ELR (cell line): ENCODE measurements at regions not wholly inside any gene's neighbourhood (a gene's known extent, or its start where the extent isn't known, plus 50 kb on each side); places are given as distances from the start of the nearest gene placed in this dataset.

Source experiments
- DNase-seq: peaks from one replicate; pipeline ENCODE4 v3.0.0-alpha.2; 2015; ENCODE audit warnings: low read depth

DNA sequence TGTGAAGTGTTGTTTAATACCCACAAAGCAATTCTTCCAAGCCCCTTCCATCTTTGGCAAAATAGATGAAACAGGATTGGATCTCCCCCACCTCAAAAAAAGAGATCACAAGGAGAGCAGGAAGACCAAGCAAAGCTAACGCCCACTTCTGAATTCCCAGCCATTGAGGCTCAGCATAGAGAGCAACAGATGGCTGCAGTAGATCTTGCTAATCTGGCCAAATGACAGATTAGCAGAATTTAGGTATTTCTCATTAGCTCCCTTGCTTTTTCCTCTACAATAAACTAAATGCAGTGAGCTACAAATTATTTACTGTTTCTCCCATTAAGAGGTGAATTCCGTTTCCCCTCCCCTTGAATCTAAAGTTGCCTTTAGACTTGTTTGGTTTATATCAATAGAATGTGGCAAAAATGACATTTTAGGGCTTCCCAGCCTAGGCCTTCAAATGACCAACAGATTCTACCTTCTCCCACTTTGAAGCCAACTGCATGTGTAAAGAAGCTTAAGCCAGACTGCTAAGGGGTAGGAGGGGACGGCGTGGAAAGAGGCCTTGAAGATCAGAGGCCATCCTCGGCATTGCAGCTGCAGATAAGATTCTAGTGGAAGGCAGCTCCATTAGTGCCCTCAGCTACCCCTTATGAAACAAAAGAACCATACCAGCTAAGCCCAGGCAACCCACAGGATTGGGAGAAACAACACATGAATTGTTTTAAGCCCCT, 56.8 kb upstream of the CPEB4 start:
- DNase-seq, result no peak

DNA sequence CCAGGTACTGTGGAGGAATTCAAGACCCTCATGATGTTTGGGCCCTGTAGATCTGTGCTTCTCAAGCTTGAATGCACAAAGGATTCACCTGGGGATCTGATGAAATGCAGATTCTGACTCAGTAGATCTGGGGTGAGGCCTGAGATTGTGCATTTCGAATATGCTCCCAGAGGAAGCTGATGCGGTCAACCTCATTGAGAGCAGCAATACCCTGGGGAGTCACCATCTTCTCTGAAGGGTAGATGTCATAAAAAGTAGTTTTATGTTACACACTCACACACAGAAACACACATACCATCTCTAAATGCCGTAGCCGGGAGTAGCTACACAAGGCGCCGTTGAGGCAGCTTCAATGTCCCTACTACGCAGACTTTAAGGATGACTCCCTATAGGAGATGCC, 55.8 kb upstream of the CPEB4 start:
- DNase-seq, result no peak

DNA sequence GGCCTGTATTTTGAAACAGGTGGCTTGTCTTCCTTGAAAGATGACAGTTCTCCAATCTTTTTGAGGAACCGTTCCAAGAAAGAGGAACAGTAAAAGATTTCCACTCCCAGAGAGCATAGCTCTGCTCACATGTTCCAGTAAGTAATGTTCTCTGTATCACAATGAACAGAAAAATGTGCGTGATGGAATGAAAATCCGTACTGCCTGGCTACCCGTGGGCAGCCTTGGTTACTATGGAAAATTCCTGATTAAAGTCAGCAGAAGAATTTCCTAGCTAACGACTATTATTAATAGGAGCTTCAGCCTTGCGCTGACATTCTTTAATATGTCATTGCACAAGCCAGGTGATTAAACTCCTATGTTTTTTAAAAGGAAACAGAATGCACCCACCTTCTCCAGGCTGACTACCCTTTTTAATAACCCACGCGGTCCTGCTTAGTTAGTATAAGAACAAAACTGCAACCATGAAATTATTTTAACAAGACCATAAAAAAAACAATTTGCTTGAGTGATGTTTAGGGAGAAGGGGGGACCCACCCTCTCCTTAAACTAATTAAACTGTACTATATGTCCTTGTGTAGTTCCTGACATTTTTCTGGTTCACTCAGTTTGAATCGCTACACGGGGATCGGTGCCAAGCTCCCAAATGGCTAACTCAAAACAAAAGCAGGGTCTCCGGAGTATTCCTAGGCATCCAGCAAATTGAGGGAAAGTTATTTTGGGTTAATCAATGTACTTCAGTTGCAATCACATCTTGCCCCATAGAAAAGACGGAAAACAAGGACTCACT, 54.8 kb upstream of the CPEB4 start:
- no peak for DNase-seq

DNA sequence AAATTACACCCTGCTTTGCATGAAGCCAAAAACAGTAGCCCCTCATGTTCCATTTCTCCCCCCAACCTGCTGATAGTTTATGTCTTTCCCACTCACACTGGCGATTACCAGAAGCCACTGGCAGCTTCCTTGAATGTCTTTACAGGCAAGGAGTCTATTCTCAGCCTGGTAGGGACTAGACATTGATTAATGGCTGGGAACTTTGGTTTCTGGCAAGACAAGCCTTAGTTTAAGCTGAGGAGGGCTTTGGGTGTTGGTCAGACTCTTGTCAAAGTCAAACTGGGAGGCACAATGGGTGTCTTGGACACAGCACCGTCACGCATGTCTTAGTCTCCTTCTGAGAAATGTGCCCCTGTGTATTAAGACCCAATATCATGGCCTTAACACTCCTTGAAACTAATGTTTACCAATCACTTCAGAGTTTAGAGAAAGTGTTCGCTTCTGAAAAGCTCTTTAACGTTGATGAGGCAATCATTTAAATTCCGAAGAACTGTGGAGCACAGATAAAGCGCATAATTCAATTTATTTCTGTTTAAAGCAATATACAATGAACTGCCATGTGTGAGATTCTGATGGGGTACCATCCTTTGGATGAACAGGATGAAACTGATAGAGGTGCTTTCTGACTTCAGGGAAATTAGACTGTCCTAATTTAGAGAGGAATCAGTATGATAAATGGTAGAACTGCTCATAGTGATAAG, 53.9 kb upstream of the CPEB4 start:
- DNase-seq, result no peak

DNA sequence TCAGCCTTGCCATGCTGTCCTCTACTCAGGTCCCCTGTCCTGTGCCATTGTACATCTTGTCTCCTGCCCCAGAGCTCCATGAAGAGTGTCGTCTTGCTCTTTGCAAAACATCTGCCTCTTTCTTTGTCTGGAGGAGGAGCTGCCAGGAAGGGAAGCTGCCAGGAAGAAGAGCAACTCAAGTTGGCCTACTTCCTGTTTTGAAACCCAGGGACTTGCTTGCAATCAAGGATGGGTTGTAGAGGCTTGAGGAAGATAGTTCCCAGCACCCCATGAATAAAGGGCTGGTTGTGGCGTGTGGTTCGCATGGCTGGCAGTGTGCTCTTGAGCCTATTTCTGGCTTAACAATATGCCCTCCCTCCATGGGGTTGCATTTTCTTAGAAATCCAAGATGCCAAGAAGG, 53.0 kb upstream of the CPEB4 start:
- no peak for DNase-seq

DNA sequence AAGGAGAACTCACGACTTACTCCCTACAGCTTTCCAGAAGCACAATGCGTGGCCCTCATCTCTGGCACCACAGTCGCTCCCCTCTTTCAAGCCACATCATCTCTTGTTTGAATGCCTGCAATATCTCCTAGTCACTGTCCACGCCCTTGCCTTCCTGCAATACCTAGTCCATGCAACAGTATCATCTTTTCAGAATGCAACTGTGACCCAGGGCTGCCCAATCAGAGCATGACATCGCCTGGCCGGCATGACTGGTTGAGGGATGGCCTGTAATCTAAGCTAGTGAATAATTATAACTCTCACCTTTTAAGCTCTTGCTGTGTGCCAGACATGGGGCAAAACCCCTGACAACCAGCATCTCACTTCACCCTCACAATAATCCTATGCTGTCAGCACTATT, 52.5 kb upstream of the CPEB4 start:
- no peak for DNase-seq

DNA sequence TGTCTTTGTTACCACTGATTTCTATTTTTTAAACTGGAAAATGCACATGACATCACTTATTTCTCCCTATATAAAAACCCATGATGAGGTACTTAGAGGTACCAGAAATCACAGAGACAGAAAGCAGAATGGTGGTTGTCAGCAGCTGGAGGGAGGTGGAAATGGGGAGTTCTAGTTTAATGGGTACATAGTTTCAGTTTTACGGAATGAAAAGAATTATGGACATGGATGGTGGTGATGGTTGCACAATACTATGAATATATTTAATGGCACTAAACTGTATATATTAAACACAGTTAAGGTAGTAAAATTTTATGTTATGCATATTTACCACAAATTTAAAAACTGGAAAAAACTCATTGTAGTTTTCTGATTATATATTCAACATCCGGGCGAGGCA, 50.5 kb upstream of the CPEB4 start:
- no peak for DNase-seq
